ENCODE measurements at regions not wholly inside any gene's neighbourhood (a gene's known extent, or its start where the extent isn't known, plus 50 kb on each side); places are given as distances from the start of the nearest gene placed in this dataset.

DNA sequence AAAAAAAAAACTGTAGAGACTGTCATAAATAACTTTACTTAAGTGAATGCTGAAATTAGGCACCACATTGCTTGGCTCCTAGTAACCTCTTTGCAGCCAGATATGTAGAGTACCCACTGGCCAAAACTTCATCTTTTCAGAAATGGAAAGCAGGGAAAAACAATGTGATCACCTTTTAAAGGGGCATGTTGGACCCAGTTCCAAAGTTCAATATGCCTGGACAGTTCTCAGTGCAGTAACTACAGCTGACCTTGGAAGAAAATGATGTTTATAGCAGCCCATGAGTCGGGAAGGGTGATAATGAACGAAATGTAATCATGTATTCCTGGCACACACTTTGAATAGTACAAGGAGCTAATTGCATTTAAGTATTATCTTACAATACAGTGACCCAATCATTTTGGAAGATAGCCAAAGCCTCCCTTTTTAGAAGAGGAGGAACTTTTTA is 93.6 kb upstream of the TAB2 start:
- H3K4me3 ChIP-seq (replicated peaks in 1 of 3), result no peak overlapping the region
- H3K4me1 ChIP-seq, result peaks cover 0 to 10% of the 10 kb centered on the region in 2 donors
- 64 to 76% methylated on average over 2 of the region's 2 CpGs for WGBS, 2 donors
- H3K9me3 ChIP-seq, result no peaks in the 10 kb centered on the region
- H3K36me3 ChIP-seq, result no peaks in the 10 kb centered on the region
- no peaks in the 10 kb centered on the region for H3K27me3 ChIP-seq
- no peak overlapping the region for H3K27ac ChIP-seq
- TF ChIP-seq POLR2A (IDR thresholded peaks at IDR 0.05), result no peak
- TF ChIP-seq, protein P1, sequence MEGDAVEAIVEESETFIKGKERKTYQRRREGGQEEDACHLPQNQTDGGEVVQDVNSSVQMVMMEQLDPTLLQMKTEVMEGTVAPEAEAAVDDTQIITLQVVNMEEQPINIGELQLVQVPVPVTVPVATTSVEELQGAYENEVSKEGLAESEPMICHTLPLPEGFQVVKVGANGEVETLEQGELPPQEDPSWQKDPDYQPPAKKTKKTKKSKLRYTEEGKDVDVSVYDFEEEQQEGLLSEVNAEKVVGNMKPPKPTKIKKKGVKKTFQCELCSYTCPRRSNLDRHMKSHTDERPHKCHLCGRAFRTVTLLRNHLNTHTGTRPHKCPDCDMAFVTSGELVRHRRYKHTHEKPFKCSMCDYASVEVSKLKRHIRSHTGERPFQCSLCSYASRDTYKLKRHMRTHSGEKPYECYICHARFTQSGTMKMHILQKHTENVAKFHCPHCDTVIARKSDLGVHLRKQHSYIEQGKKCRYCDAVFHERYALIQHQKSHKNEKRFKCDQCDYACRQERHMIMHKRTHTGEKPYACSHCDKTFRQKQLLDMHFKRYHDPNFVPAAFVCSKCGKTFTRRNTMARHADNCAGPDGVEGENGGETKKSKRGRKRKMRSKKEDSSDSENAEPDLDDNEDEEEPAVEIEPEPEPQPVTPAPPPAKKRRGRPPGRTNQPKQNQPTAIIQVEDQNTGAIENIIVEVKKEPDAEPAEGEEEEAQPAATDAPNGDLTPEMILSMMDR (IDR thresholded peaks at IDR 0.05), result no peak
- intact Hi-C loops (cut with DNase I), result no loop called here
- DNase-seq, result no peak

DNA sequence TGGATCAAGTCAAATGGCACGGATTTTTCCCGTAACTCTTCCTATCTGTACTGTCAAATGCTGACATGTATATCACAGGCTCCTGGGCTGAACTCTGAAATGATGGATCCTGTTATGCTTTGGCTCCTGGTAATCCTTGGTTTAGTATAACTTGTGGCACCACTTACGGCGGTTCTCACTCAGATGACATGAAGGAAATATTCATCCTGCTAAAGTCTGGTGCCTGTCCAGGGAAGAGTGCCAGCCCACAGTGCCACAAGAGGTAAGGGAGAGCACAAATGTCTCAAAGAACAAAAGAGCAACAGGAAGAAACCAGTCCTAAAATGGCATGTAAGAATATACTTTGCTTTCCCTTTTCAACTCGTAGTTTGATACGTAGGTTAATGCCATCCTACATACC is 93.1 kb upstream of the TAB2 start:
- Histone ChIP-seq H3K4me1 (peaks cover 0 to 10% of the 10 kb centered on the region in 2 donors), H3K4me3 (replicated peaks in 1 of 3) (no peak overlapping the region), H3K27ac (no peak overlapping the region), H3K27me3 (no peaks in the 10 kb centered on the region), H3K9me3 (no peaks in the 10 kb centered on the region), H3K36me3 (no peaks in the 10 kb centered on the region)
- no peak for DNase-seq
- no peak for TF ChIP-seq POLR2A (IDR thresholded peaks at IDR 0.05)
- TF ChIP-seq, protein P1 (IDR thresholded peaks at IDR 0.05), result no peak
- WGBS, 2 donors, result 93 to 95% methylated on average over 6 of the region's 6 CpGs
- intact Hi-C loops (cut with DNase I), result no loop called here

- DNase-seq, result no peak
- Histone ChIP-seq H3K36me3 (no peaks in the 10 kb centered on the region), H3K27me3 (no peaks in the 10 kb centered on the region), H3K9me3 (no peaks in the 10 kb centered on the region), H3K4me3 (replicated peaks in 1 of 3) (no peak overlapping the region), H3K4me1 (peaks cover 0 to 10% of the 10 kb centered on the region in 2 donors), H3K27ac (no peak overlapping the region)
- 66 to 67% methylated on average over 3 of the region's 3 CpGs for WGBS, 2 donors
- intact Hi-C loops (cut with DNase I), result no loop called here
- TF ChIP-seq, protein P1 (IDR thresholded peaks at IDR 0.05), result no peak
- no peak for TF ChIP-seq POLR2A (IDR thresholded peaks at IDR 0.05)
Measured at GRCh38 chr6:149225370-149225769, 92.1 kb upstream of the TAB2 start.

DNA sequence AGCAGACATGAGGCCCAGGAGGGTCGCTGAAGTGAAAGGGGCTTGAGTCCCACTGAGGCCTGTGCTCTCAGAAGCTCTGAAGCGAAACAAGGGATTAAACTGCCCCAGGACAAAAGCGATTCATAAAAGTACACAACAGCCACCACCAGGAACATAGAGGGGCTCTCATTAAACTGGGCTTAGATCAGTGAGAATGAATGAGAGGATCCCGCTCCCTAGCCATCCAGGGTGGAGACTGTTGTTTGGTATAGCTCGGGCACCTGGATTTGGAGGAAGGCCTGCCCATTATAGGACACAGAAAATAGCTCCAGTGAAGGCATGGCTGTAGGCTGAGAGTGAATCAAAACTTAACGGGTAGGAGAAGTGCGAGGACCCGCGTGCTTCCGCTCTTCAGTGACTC is 91.6 kb upstream of the TAB2 start:
- intact Hi-C loops (cut with DNase I), result no loop called here
- no peaks in the 10 kb centered on the region for H3K9me3 ChIP-seq
- DNase-seq, result no peak
- no peak overlapping the region for H3K27ac ChIP-seq
- no peaks in the 10 kb centered on the region for H3K27me3 ChIP-seq
- H3K36me3 ChIP-seq, result no peaks in the 10 kb centered on the region
- TF ChIP-seq, protein P1 (IDR thresholded peaks at IDR 0.05), result no peak
- TF ChIP-seq POLR2A (IDR thresholded peaks at IDR 0.05), result no peak
- WGBS, 2 donors, result 77 to 81% methylated on average over 10 of the region's 10 CpGs
- no peak overlapping the region for H3K4me3 ChIP-seq (replicated peaks in 1 of 3)
- H3K4me1 ChIP-seq, result peaks cover 0 to 10% of the 10 kb centered on the region in 2 donors

DNA sequence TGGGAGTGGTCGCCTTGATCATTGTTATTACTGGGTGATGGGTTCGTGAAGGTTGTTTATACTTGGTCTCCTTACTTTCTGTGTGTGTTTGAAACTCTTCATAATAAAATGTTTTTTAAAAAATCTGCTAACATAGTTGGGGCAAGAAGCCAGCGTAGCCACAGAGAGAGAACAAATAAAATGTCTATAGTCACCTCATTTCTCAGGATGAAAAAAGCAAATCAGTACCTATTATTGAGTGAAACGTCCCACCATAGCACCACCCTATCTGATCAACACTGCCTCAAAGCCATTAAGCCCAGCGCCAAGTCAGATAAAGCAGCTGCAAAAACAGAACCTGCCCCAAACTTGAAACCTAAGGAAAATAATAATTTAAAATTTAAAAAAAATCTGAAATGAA is 89.7 kb upstream of the TAB2 start:
- DNase-seq, result no peak
- peaks cover 0 to 10% of the 10 kb centered on the region in 2 donors for H3K4me1 ChIP-seq
- H3K27me3 ChIP-seq, result no peaks in the 10 kb centered on the region
- no peaks in the 10 kb centered on the region for H3K9me3 ChIP-seq
- TF ChIP-seq POLR2A (IDR thresholded peaks at IDR 0.05), result no peak
- TF ChIP-seq, protein P1 (IDR thresholded peaks at IDR 0.05), result no peak
- no peaks in the 10 kb centered on the region for H3K36me3 ChIP-seq
- no peak overlapping the region for H3K4me3 ChIP-seq (replicated peaks in 1 of 3)
- no peak overlapping the region for H3K27ac ChIP-seq
- intact Hi-C loops (cut with DNase I), result no loop called here
- WGBS, 2 donors, result 87 to 89% methylated on average over 5 of the region's 5 CpGs

Data from thyroid gland (tissue), 4 donors.